Breast epithelium (tissue), 4 donors: ENCODE measurements at regions not wholly inside any gene's neighbourhood (a gene's known extent, or its start where the extent isn't known, plus 50 kb on each side); places are given as distances from the start of the nearest gene placed in this dataset.
A peak's percentile ranks its signal among the peaks of the same experiment; 100 is the strongest.

Source experiments
- DNase-seq, 2 donors: peaks; one replicate each; pipeline ENCODE4 v3.0.0-alpha.2; 2019; ENCODE audit warnings: low spot score in 2 of 2
- H3K27ac ChIP-seq, 2 donors: fragments of 200-600 bp; sonication (generic) in 1 of 2; one replicate each; pipeline ENCODE4 v1.5.1; 2016 to 2019; ENCODE audit warnings: mild to moderate bottlenecking in 1 of 2
- H3K27me3 ChIP-seq, 2 donors: fragments of 200-600 bp; sonication (generic) in 1 of 2; one replicate each; pipeline versions ENCODE4 v1.5.1 to v1.6.0; 2017 to 2019; ENCODE audit warnings: control low read depth in 1 of 2, mild to moderate bottlenecking in 1 of 2
- H3K36me3 ChIP-seq: fragments of 200-600 bp; one replicate; pipeline ENCODE4 v1.5.1; 2019
- H3K4me1 ChIP-seq, 2 donors: fragments of 200-600 bp; sonication (generic); one replicate each; pipeline ENCODE4 v1.5.1; 2016 to 2019; ENCODE audit warnings: control low read depth in 1 of 2
- H3K4me3 ChIP-seq, 3 donors: fragments of 200-600 bp; sonication (generic); 1 replicate in 2 of 3; 2 replicates in 1 of 3; pipeline ENCODE4 v1.5.1; 2016 to 2019; ENCODE audit warnings: mild to moderate bottlenecking in 3 of 3, moderate library complexity in 2 of 3
- H3K9me3 ChIP-seq, 2 donors: fragments of 200-600 bp; sonication (generic) in 1 of 2; one replicate each; pipeline ENCODE4 v1.5.1; 2016 to 2019; ENCODE audit warnings: control low read depth in 1 of 2
- CTCF ChIP-seq, 3 donors: fragments of 450-650 bp; IDR thresholded peaks; one replicate each; pipeline ENCODE4 v1.5.1; 2016 to 2017; ENCODE audit warnings: antibody characterized with exemption in 3 of 3, mild to moderate bottlenecking in 3 of 3, moderate library complexity in 3 of 3
- POLR2A ChIP-seq: fragments of 450-650 bp; IDR thresholded peaks from one replicate; pipeline ENCODE4 v1.6.1; 2016; ENCODE audit warnings: antibody characterized with exemption, mild to moderate bottlenecking, moderate library complexity
- POLR2AphosphoS5 ChIP-seq, 3 donors: sonication (generic); formaldehyde crosslinking; IDR thresholded peaks; one replicate each; pipeline ENCODE4 v1.6.1; 2017; ENCODE audit warnings: antibody characterized with exemption in 3 of 3
- intact Hi-C: fragments of 100-400 bp; cut with DNase I; formaldehyde crosslinking; loops from one replicate; pipeline ENCODE4 v1.15.1; 2023; ENCODE audit warnings: low total_unique reads

- intact Hi-C loops: no loop called here
- H3K4me3 ChIP-seq: no peak overlapping the region
- no peak overlapping the region for H3K27ac ChIP-seq
- H3K27me3 ChIP-seq: no peaks in the 10 kb centered on the region
- H3K9me3 ChIP-seq: peaks cover 0 to under 1% of the 10 kb centered on the region in 2 donors
- H3K36me3 ChIP-seq: no peaks in the 10 kb centered on the region
- H3K4me1 ChIP-seq: no peaks in the 10 kb centered on the region
- no peak for DNase-seq
- no peak for TF ChIP-seq CTCF (IDR thresholded peaks at IDR 0.05)
- no peak for TF ChIP-seq POLR2AphosphoS5 (IDR thresholded peaks at IDR 0.05)
- no peak for TF ChIP-seq POLR2A
Measured at GRCh38 chr15:68526269-68526668, 52.5 kb upstream of the CORO2B start.

GRCh38 chr15:68526784-68527183, 52.0 kb upstream of the CORO2B start:
- DNase-seq: no peak
- Histone ChIP-seq H3K36me3 (no peaks in the 10 kb centered on the region), H3K27me3 (no peaks in the 10 kb centered on the region), H3K27ac (no peak overlapping the region), H3K9me3 (peaks cover 0 to 6% of the 10 kb centered on the region in 2 donors), H3K4me3 (no peak overlapping the region), H3K4me1 (no peaks in the 10 kb centered on the region)
- intact Hi-C loops: no loop called here
- no peak for TF ChIP-seq CTCF (IDR thresholded peaks at IDR 0.05)
- no peak for TF ChIP-seq POLR2AphosphoS5 (IDR thresholded peaks at IDR 0.05)
- TF ChIP-seq POLR2A: no peak

- DNase-seq: no peak
- H3K9me3 ChIP-seq: peaks cover 0 to 12% of the 10 kb centered on the region in 2 donors
- H3K36me3 ChIP-seq: no peaks in the 10 kb centered on the region
- H3K4me1 ChIP-seq: no peaks in the 10 kb centered on the region
- intact Hi-C loops: no loop called here
- H3K27me3 ChIP-seq: no peaks in the 10 kb centered on the region
- H3K27ac ChIP-seq: no peak overlapping the region
- no peak for TF ChIP-seq POLR2AphosphoS5 (IDR thresholded peaks at IDR 0.05)
- no peak for TF ChIP-seq CTCF (IDR thresholded peaks at IDR 0.05)
- TF ChIP-seq POLR2A: no peak
- H3K4me3 ChIP-seq: peak overlapping the region; percentile 13 to 36 (median 17)
Measured at GRCh38 chr15:68528626-68529290, 50.0 kb upstream of the CORO2B start.
